ENCODE measurements at regions not wholly inside any gene's neighbourhood (a gene's known extent, or its start where the extent isn't known, plus 50 kb on each side); places are given as distances from the start of the nearest gene placed in this dataset.

DNA sequence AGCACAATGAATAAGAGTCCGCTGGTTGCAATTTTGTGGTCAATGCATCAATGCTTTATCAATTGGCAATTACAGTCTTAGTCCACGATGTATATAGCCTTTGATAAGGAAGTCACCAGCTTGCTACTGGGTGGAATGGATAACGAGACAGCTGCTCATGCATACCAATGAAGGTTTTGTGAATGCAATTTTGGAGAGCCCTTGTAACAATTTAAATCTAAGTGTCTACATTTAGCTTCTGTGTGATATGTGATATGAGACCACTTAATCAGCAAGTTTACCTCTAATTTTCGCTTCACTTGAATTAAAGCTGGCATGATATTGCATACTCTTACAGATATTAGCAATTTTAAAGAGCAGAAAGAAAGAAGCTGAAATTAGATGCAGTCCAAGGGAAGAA is 543.9 kb downstream of the RNF144B start:
- H3K36me3 ChIP-seq (ENCODE audit: insufficient read depth), result no peaks in the 10 kb centered on the region
- H3K4me2 ChIP-seq, result no peak overlapping the region
- no peak overlapping the region for H3K9ac ChIP-seq
- H3K27ac ChIP-seq, result no peak overlapping the region
- no peak overlapping the region for H3K4me3 ChIP-seq (IDR thresholded peaks at IDR 0.05; ENCODE audit: insufficient read depth, low read depth, low read length)
- TF ChIP-seq, protein P1, sequence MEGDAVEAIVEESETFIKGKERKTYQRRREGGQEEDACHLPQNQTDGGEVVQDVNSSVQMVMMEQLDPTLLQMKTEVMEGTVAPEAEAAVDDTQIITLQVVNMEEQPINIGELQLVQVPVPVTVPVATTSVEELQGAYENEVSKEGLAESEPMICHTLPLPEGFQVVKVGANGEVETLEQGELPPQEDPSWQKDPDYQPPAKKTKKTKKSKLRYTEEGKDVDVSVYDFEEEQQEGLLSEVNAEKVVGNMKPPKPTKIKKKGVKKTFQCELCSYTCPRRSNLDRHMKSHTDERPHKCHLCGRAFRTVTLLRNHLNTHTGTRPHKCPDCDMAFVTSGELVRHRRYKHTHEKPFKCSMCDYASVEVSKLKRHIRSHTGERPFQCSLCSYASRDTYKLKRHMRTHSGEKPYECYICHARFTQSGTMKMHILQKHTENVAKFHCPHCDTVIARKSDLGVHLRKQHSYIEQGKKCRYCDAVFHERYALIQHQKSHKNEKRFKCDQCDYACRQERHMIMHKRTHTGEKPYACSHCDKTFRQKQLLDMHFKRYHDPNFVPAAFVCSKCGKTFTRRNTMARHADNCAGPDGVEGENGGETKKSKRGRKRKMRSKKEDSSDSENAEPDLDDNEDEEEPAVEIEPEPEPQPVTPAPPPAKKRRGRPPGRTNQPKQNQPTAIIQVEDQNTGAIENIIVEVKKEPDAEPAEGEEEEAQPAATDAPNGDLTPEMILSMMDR (conservative IDR thresholded peaks at IDR 0.05; ENCODE audit: low read depth, low read length), result no peak
- H3K27me3 ChIP-seq (ENCODE audit: insufficient read depth, low read depth), result no peaks in the 10 kb centered on the region
- no peak overlapping the region for H2AFZ ChIP-seq (ENCODE audit: low read depth)
- no peaks in the 10 kb centered on the region for H3K4me1 ChIP-seq (ENCODE audit: low read depth, poor library complexity, severe bottlenecking)
- no peaks in the 10 kb centered on the region for H3K79me2 ChIP-seq (ENCODE audit: insufficient read depth, low read depth)
- H4K20me1 ChIP-seq (ENCODE audit: insufficient read depth), result no peaks in the 10 kb centered on the region

GRCh38 chr6:18958146-18958545 is 571.0 kb downstream of the RNF144B start:
- no peaks in the 10 kb centered on the region for H4K20me1 ChIP-seq (ENCODE audit: insufficient read depth)
- no peak overlapping the region for H3K4me2 ChIP-seq
- H3K79me2 ChIP-seq (ENCODE audit: insufficient read depth, low read depth), result no peaks in the 10 kb centered on the region
- TF ChIP-seq, protein P1 (conservative IDR thresholded peaks at IDR 0.05; ENCODE audit: low read depth, low read length), result no peak
- no peaks in the 10 kb centered on the region for H3K36me3 ChIP-seq (ENCODE audit: insufficient read depth)
- no peak overlapping the region for H3K27ac ChIP-seq
- no peak overlapping the region for H3K9ac ChIP-seq
- H3K27me3 ChIP-seq (ENCODE audit: insufficient read depth, low read depth), result no peaks in the 10 kb centered on the region
- H2AFZ ChIP-seq (ENCODE audit: low read depth), result no peak overlapping the region
- H3K4me1 ChIP-seq (ENCODE audit: low read depth, poor library complexity, severe bottlenecking), result no peaks in the 10 kb centered on the region
- H3K4me3 ChIP-seq (IDR thresholded peaks at IDR 0.05; ENCODE audit: insufficient read depth, low read depth, low read length), result no peak overlapping the region

DNA sequence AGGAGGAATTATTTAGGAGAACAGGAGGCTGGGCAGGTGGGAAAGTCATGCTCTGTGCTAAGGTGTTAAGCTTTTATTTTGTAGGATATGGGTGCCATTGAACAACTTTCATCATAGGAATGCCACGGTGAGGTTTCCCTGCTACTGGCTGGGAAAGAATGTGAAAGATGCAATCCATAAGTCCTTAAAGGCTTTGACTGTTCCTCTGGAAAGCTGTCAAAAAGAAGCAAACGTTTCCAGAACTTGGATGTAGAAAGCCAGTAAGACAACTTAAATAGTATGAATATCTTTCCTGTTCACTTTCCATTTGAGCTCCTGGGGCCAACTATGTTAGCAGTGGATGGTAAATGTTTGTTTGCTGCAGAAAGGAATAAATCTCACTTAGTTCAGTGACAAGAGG is 574.4 kb downstream of the RNF144B start:
- no peak overlapping the region for H3K9ac ChIP-seq
- H3K27ac ChIP-seq, result no peak overlapping the region
- H3K27me3 ChIP-seq (ENCODE audit: insufficient read depth, low read depth), result no peaks in the 10 kb centered on the region
- H2AFZ ChIP-seq (ENCODE audit: low read depth), result no peak overlapping the region
- no peak overlapping the region for H3K4me3 ChIP-seq (IDR thresholded peaks at IDR 0.05; ENCODE audit: insufficient read depth, low read depth, low read length)
- H3K4me2 ChIP-seq, result no peak overlapping the region
- H3K4me1 ChIP-seq (ENCODE audit: low read depth, poor library complexity, severe bottlenecking), result no peaks in the 10 kb centered on the region
- no peaks in the 10 kb centered on the region for H3K79me2 ChIP-seq (ENCODE audit: insufficient read depth, low read depth)
- H4K20me1 ChIP-seq (ENCODE audit: insufficient read depth), result no peaks in the 10 kb centered on the region
- TF ChIP-seq, protein P1 (conservative IDR thresholded peaks at IDR 0.05; ENCODE audit: low read depth, low read length), result no peak
- H3K36me3 ChIP-seq (ENCODE audit: insufficient read depth), result no peaks in the 10 kb centered on the region

- Histone ChIP-seq H3K9ac (no peak overlapping the region), H3K27ac (no peak overlapping the region), H3K4me2 (no peak overlapping the region), H3K79me2 (ENCODE audit: insufficient read depth, low read depth) (no peaks in the 10 kb centered on the region), H3K4me1 (ENCODE audit: low read depth, poor library complexity, severe bottlenecking) (no peaks in the 10 kb centered on the region), H3K36me3 (ENCODE audit: insufficient read depth) (no peaks in the 10 kb centered on the region), H2AFZ (ENCODE audit: low read depth) (no peak overlapping the region), H4K20me1 (ENCODE audit: insufficient read depth) (no peaks in the 10 kb centered on the region), H3K4me3 (IDR thresholded peaks at IDR 0.05; ENCODE audit: insufficient read depth, low read depth, low read length) (no peak overlapping the region), H3K27me3 (ENCODE audit: insufficient read depth, low read depth) (no peaks in the 10 kb centered on the region)
- TF ChIP-seq, protein P1 (conservative IDR thresholded peaks at IDR 0.05; ENCODE audit: low read depth, low read length), result no peak
Measured at GRCh38 chr6:18962361-18962905, 575.3 kb downstream of the RNF144B start.
